ENCODE measurements at regions not wholly inside any gene's neighbourhood (a gene's known extent, or its start where the extent isn't known, plus 50 kb on each side); places are given as distances from the start of the nearest gene placed in this dataset.

- TF ChIP-seq CTCF (IDR thresholded peaks at IDR 0.05; ENCODE audit: low read depth, low read length, missing input control) (no peak), JUND (IDR thresholded peaks at IDR 0.05) (no peak), YY1 (IDR thresholded peaks at IDR 0.05) (no peak), GABPA (IDR thresholded peaks at IDR 0.05 in 1 of 2, conservative IDR thresholded peaks at IDR 0.05 in 1 of 2) (no peak), ZBTB33 (IDR thresholded peaks at IDR 0.05) (no peak), FOXA1 (IDR thresholded peaks at IDR 0.05) (no peak), EGR1 (IDR thresholded peaks at IDR 0.05; ENCODE audit: low read depth in 2 of 2) (no peak), REST (IDR thresholded peaks at IDR 0.05) (no peak), MAX (IDR thresholded peaks at IDR 0.05) (no peak), ATF3 (IDR thresholded peaks at IDR 0.05) (no peak), SP1 (IDR thresholded peaks at IDR 0.05) (no peak), TAF1 (conservative IDR thresholded peaks at IDR 0.05) (no peak), RAD21 (IDR thresholded peaks at IDR 0.05) (no peak)
Observed at GRCh38 chr11:45475173-45475572, 189.0 kb upstream of the SYT13 start.

Measured in liver (tissue), 3 donors.